ENCODE measurements at regions not wholly inside any gene's neighbourhood (a gene's known extent, or its start where the extent isn't known, plus 50 kb on each side); places are given as distances from the start of the nearest gene placed in this dataset.
"Not testable (repeated sequence)": the region's sequence is repeated elsewhere in the genome, so short reads cannot be mapped to it uniquely, and the experiment has no call there.

- not testable (repeated sequence) for FAIRE-seq
These were observed 153.9 kb upstream of the PLGLB2 start for GRCh38 chr2:87593784-87594610.

- FAIRE-seq = not testable (repeated sequence)
These were observed 153.3 kb upstream of the PLGLB2 start for GRCh38 chr2:87594611-87594992.

- FAIRE-seq = not testable (repeated sequence)
These were observed 152.9 kb upstream of the PLGLB2 start for GRCh38 chr2:87595017-87595416.

GRCh38 chr2:87600961-87601360, 146.9 kb upstream of the PLGLB2 start:
- not testable (repeated sequence) for FAIRE-seq

DNA sequence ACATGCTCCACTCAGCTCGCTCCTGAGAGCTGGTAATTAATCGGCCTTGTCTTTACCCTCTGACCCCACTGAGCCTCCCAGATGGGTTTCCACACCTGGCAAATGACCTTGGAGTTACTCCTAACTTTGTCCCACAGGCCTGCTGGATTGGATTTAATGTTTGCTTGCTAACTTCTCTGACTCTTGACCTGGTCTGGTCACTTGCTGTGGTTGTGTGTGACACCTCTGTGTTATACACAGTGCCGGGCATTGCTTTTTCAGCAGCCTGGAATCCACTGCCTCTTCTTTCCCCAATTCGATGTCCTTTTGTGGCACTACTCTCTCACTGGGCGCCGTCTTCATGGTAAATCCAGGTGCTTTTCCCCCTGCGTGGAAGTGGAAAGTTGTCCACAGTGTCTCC, 145.8 kb upstream of the PLGLB2 start:
- not testable (repeated sequence) for FAIRE-seq

DNA sequence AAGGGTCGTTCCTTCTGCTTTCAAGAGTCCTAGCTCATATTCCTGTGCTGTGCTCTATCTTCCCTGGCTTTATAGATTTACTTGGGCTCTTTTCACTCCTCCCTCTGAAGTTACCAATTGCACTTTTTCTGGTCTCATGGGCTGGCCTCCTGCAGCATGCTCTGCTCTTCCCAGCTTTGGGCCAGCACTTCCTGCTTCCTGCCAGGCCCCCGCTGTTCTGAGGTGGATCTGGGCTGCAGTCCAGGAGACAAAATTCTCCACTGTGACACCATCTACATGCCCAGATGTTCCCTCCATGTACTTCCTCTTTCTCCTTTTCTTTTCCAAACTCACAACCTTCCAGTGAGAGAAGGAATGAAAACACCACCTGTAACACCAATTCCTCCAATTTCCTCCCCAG, 145.2 kb upstream of the PLGLB2 start:
- not testable (repeated sequence) for FAIRE-seq

- FAIRE-seq = not testable (repeated sequence)
These were observed 144.2 kb upstream of the PLGLB2 start for GRCh38 chr2:87603418-87604278.

DNA sequence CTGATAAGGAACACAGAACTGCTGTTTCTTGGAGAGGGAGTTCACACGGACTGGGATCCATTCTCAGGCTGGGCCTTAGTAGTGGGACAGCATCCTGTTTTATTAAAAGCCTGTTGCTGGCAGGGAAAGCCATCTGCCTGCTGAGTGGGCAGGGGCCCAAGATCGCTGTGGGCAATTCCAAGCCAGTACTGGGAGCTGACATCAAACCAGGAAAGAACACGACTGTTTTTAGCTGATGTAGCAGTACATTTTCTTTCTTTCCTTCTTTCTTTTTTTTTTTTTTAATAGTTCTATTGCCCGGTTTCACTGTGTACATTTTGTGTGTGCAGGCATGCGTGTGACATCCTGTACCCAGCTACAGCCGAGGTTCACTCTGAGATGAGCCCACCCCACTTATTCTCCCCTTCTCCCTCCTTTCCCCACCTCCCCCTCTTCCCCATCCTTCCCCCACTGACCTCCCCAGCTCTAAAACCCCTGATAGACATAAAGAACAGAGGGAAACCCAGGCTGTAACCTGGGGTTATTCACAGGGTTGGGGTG, 143.5 kb upstream of the PLGLB2 start:
- FAIRE-seq = not testable (repeated sequence)

- not testable (repeated sequence) for FAIRE-seq
These were observed 142.9 kb upstream of the PLGLB2 start for GRCh38 chr2:87604980-87605379.

DNA sequence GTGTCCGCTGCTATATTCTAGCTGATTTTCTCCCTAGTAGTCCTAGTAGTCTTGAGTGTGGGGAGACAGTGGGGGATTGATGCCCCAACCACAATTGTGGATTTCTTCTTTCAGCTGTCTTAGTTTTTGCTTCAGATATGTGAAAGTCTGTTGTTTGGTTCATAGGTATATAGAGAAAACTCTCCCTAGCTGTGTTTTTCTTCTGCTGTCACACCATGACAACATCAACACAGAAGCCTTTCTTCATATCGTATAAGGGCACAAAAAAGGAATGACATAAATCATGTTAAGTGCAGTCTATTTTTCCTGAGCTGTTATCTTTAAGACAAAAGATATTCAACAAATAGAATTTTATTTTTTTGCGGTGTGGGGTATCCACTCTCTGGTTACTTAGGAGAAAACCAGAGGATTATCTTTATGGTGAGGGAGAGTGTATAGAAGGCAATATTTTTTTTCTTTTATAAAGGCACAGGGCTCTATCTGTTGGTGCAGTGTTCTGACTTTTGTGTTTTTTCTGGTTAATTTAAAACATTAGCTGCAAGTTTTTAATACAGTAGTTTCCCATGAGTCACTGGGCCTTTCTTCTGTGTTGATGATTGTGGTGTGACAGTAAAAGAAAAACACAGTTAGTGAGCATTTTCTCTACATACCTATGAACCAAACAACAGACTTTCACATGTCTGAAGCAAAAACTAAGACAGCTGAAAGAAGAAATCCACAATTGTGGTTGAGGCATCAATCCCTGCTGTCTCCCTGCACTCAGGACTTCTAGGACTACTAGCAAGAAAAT, 139.3 kb upstream of the PLGLB2 start:
- not testable (repeated sequence) for FAIRE-seq

- not testable (repeated sequence) for FAIRE-seq
These were observed 136.9 kb upstream of the PLGLB2 start for GRCh38 chr2:87610974-87611373.

DNA sequence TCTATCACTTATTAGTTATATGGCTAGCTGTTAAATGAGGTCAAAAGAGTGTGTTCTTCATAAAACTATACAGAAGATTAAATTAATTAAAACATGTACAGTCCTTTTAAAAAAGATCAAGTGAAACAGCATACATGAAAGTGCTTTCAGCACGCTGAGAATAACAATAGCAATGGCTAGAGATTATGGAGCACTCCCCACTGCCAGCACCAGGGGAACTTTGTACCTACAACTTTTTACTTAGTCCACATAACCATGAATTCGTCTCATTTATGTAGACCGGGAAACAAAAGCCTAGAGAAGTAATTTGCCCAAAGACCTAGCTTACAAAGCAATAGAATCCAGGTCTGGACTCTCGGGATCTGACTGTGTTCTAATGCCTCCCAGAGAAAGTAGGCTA, 136.5 kb upstream of the PLGLB2 start:
- not testable (repeated sequence) for FAIRE-seq

DNA sequence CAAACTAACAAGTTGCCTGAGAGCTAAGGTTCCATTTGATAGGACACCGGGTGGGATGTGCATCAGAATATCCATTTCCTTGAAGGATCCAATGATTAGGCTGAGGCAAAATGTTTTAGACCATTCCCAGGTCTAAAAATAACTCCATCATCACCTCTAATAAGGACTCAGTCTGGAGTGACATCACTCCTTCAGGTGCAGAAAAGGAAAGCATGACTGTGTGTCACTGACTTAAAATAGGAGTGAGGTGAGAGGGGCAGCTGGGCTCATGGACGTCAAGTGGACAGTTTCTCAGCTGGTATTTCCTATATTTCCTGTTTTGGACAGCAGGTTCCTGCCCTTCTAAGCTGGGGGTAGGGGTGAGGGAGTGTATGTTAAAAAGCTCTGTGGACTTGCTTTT, 135.9 kb upstream of the PLGLB2 start:
- not testable (repeated sequence) for FAIRE-seq

GRCh38 chr2:87614829-87615434, 133.0 kb upstream of the PLGLB2 start:
- FAIRE-seq = not testable (repeated sequence)

DNA sequence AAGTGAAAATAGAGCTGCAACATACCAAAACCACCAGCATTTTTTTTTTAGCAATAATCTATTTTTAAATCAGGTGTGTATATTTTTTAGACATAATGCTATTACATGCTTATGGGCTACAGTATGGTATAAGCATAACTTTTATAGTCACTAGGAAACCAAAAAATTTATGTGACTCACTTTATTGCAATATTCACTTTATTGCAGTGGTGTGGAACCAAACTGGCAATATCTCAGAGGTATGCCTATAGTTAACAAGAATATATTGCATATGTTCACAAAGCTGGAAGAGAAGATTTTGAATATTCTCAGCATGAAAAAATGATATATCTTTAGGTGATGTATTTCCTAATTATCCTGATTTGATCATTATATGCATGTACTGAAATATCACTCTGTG, 128.8 kb upstream of the PLGLB2 start:
- FAIRE-seq = not testable (repeated sequence)

- FAIRE-seq = not testable (repeated sequence)
These were observed 126.7 kb upstream of the PLGLB2 start for GRCh38 chr2:87621139-87621538.

DNA sequence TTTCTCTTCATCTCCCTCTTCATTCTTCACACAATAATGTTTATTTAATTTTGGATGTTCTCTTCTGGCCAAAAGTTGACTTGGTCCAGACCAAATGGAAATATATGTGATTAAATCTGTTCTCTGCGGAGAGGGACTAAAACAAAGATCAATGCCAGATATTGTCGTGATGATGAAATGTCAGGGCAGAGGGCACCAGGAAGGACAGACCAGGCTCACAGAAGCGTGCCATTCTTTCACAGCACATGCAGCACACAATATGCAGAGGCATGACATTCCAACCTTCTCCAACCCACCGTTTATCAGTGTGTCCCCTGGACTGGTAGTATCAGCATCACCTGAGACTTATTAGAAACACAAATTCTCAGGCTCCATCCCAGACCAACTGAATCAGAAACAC, 125.2 kb upstream of the PLGLB2 start:
- not testable (repeated sequence) for FAIRE-seq

DNA sequence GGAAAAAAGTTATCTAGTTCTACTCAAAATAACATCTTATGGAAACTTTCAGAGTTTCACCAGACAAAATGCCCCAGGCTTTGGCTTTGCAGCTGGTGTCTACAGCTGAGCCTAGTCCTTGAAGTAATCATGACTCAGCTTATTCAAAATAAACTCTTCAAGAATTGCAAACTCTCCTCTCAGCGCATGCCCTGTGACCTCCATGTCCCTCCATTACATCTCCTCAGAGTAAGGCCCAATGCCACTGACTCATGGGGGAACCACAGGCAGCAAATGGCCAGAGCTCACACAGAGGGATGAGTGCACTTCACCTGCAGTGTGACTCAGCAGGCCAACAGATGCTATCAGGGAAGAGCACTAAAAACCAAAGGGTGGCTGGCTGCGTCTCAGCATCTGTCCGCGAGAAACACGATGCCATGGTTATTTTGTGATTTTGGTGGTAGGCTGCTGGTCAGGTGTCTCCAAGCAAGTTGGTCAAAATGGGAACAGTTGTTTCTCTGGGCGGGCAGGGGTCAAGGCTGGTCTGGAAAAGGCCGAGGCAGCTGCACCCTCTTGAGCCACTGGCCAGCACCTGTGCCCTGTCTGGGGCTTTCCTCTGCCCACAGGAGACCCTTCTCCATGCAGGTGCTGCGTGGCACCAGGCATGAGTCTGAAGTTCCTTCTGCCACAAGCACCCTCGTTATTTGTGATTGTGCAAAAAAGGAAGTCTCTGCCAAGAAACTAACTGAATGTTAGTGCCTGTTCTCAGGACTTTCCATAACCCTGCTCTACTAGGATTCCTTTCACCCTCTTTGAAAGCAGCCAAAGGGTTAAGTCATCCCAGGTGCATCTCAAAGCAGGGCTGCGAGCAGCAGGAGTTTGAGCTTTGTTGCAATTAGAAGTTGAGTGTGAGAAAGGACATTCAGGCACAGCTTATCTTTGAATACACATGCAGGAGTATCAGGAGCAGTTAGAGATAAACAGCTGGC, 118.1 kb upstream of the PLGLB2 start:
- not testable (repeated sequence) for FAIRE-seq

GRCh38 chr2:87630892-87631291, 117.0 kb upstream of the PLGLB2 start:
- not testable (repeated sequence) for FAIRE-seq

DNA sequence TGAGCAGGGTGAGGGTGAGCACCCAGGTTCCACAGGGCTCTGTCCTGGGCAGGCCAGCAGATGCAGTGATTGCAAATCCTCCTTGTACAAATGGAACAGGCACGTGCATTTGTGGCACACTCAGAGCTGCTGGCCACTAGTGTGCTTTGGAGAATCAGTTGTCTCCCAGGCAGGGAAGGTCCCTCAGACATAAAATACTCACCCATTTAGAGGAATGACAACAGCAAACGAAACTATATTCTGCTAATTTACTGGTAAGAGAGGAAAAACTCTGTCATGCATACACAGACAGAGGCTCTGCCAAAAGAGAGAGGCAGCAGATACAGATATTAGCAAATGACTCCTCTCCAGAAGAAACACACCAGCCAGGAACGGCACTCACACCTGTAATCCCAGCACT, 116.5 kb upstream of the PLGLB2 start:
- FAIRE-seq = not testable (repeated sequence)
